ENCODE measurements at regions not wholly inside any gene's neighbourhood (a gene's known extent, or its start where the extent isn't known, plus 50 kb on each side); places are given as distances from the start of the nearest gene placed in this dataset.
"Not testable (repeated sequence)": the region's sequence is repeated elsewhere in the genome, so short reads cannot be mapped to it uniquely, and the experiment has no call there.

- TF ChIP-seq, protein P1, sequence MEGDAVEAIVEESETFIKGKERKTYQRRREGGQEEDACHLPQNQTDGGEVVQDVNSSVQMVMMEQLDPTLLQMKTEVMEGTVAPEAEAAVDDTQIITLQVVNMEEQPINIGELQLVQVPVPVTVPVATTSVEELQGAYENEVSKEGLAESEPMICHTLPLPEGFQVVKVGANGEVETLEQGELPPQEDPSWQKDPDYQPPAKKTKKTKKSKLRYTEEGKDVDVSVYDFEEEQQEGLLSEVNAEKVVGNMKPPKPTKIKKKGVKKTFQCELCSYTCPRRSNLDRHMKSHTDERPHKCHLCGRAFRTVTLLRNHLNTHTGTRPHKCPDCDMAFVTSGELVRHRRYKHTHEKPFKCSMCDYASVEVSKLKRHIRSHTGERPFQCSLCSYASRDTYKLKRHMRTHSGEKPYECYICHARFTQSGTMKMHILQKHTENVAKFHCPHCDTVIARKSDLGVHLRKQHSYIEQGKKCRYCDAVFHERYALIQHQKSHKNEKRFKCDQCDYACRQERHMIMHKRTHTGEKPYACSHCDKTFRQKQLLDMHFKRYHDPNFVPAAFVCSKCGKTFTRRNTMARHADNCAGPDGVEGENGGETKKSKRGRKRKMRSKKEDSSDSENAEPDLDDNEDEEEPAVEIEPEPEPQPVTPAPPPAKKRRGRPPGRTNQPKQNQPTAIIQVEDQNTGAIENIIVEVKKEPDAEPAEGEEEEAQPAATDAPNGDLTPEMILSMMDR (IDR thresholded peaks at IDR 0.05 in 2 of 3, conservative IDR thresholded peaks at IDR 0.05 in 1 of 3; ENCODE audit: borderline replicate concordance in 1 of 3, insufficient read depth in 1 of 3, low read depth in 2 of 3, low read length in 2 of 3): not testable (repeated sequence)
- TF ChIP-seq POLR2AphosphoS5 (IDR thresholded peaks at IDR 0.05; ENCODE audit: low read depth, low read length); EZH2 (IDR thresholded peaks at IDR 0.05); MAX (IDR thresholded peaks at IDR 0.05); CEBPB (IDR thresholded peaks at IDR 0.05; ENCODE audit: low read depth); JUND (IDR thresholded peaks at IDR 0.05); EZH2phosphoT487 (IDR thresholded peaks at IDR 0.05; ENCODE audit: borderline replicate concordance): not testable (repeated sequence)
- TF ChIP-seq, protein P2, sequence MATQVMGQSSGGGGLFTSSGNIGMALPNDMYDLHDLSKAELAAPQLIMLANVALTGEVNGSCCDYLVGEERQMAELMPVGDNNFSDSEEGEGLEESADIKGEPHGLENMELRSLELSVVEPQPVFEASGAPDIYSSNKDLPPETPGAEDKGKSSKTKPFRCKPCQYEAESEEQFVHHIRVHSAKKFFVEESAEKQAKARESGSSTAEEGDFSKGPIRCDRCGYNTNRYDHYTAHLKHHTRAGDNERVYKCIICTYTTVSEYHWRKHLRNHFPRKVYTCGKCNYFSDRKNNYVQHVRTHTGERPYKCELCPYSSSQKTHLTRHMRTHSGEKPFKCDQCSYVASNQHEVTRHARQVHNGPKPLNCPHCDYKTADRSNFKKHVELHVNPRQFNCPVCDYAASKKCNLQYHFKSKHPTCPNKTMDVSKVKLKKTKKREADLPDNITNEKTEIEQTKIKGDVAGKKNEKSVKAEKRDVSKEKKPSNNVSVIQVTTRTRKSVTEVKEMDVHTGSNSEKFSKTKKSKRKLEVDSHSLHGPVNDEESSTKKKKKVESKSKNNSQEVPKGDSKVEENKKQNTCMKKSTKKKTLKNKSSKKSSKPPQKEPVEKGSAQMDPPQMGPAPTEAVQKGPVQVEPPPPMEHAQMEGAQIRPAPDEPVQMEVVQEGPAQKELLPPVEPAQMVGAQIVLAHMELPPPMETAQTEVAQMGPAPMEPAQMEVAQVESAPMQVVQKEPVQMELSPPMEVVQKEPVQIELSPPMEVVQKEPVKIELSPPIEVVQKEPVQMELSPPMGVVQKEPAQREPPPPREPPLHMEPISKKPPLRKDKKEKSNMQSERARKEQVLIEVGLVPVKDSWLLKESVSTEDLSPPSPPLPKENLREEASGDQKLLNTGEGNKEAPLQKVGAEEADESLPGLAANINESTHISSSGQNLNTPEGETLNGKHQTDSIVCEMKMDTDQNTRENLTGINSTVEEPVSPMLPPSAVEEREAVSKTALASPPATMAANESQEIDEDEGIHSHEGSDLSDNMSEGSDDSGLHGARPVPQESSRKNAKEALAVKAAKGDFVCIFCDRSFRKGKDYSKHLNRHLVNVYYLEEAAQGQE (IDR thresholded peaks at IDR 0.05; ENCODE audit: low read depth): not testable (repeated sequence)
Observed at GRCh38 chr2:87196720-87197388, 175.2 kb upstream of the PLGLB1 start.
